Mammary epithelial cell (primary cell): ENCODE measurements at regions not wholly inside any gene's neighbourhood (a gene's known extent, or its start where the extent isn't known, plus 50 kb on each side); places are given as distances from the start of the nearest gene placed in this dataset.

Experiments
- EZH2 ChIP-seq: IDR thresholded peaks from 2 replicates; pipeline ENCODE4 v1.6.1; 2012; ENCODE audit warnings: low read length, inconsistent platforms, borderline replicate concordance
- TF ChIP-seq, protein P1 (sequence below), 2 donors: IDR thresholded peaks in 1 of 2; conservative IDR thresholded peaks in 1 of 2; 2 replicates each; pipeline ENCODE4 v1.5.1; 2011 to 2012; ENCODE audit warnings: inconsistent platforms in 2 of 2, low read length in 2 of 2, mild to moderate bottlenecking in 2 of 2, control low read depth in 1 of 2, low read depth in 1 of 2; ENCODE audit not compliant: insufficient read depth in 1 of 2; ENCODE audit errors: extremely low read depth in 1 of 2

DNA sequence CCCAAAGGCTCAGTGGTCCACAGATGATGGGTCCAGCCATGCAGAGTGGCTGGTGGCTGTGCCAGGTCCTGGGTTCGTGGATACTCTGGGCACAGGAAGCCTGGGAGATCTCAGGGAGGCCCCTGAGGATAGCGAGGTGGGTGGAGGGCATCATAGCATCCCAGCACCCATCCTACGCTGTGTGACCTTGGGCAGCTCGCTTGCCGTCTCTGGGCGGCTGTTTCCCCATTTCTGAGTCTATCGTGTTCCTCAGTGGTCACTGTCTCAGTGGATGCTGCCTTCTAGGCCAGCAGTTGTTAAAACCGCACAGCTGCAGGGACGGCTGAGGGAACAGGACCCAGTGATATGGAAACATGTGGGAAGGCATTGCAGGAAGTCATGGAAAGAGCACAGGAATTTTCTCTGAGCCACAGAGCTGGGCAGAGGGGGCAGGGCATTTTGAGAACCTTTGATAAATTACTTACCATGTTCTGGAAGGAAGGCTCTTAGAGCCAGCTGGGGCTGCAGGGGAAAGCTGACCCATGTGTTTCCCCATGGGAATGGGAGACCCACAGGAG lies 86.4 kb upstream of the COL5A1 start:
- TF ChIP-seq EZH2, result no peak
- TF ChIP-seq, protein P1, sequence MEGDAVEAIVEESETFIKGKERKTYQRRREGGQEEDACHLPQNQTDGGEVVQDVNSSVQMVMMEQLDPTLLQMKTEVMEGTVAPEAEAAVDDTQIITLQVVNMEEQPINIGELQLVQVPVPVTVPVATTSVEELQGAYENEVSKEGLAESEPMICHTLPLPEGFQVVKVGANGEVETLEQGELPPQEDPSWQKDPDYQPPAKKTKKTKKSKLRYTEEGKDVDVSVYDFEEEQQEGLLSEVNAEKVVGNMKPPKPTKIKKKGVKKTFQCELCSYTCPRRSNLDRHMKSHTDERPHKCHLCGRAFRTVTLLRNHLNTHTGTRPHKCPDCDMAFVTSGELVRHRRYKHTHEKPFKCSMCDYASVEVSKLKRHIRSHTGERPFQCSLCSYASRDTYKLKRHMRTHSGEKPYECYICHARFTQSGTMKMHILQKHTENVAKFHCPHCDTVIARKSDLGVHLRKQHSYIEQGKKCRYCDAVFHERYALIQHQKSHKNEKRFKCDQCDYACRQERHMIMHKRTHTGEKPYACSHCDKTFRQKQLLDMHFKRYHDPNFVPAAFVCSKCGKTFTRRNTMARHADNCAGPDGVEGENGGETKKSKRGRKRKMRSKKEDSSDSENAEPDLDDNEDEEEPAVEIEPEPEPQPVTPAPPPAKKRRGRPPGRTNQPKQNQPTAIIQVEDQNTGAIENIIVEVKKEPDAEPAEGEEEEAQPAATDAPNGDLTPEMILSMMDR (conservative IDR thresholded peaks at IDR 0.05 in 1 of 2, IDR thresholded peaks at IDR 0.05 in 1 of 2; ENCODE audit: extremely low read depth in 1 of 2, insufficient read depth in 1 of 2, low read depth in 1 of 2, low read length in 2 of 2), result no peak
